Tongue (tissue), 1 donor: ENCODE measurements at regions not wholly inside any gene's neighbourhood (a gene's known extent, or its start where the extent isn't known, plus 50 kb on each side); places are given as distances from the start of the nearest gene placed in this dataset.
A peak's percentile ranks its signal among the peaks of the same experiment; 100 is the strongest.
"Not testable (repeated sequence)": the region's sequence is repeated elsewhere in the genome, so short reads cannot be mapped to it uniquely, and the experiment has no call there.

Experiments used
- DNase-seq: peaks from one replicate; pipeline ENCODE4 v3.0.0-alpha.2; 2015

DNA sequence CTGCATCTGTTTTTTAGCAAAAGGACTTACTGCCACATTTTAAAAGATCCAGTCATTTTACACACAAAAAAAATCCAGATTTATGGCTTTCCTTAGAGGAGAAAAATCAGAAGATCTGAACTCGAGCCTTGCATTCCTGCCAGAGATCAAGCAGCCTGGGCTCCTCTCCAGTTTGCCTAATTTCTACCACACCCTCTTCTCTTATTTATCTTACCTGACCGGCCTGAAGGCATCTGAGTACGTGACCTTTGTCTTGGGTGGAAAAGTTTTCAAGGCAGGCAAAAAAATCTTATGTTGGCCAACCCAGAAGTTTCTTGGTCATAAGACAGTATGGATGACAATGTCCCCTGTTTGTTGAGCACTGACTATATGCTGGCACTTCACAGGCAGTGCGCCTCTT lies 60.3 kb downstream of the CHRD start:
- no peak for DNase-seq

- DNase-seq = no peak
Observed at GRCh38 chr3:184441202-184441900, 61.5 kb downstream of the CHRD start.

- DNase-seq = no peak
Observed at GRCh38 chr3:184443364-184443763, 63.5 kb downstream of the CHRD start.

GRCh38 chr3:184443831-184444230 lies 64.0 kb downstream of the CHRD start:
- DNase-seq = no peak

GRCh38 chr3:184448321-184449160 lies 68.7 kb downstream of the CHRD start:
- DNase-seq = no peak

GRCh38 chr3:184449161-184449515 lies 69.3 kb downstream of the CHRD start:
- DNase-seq = no peak

DNA sequence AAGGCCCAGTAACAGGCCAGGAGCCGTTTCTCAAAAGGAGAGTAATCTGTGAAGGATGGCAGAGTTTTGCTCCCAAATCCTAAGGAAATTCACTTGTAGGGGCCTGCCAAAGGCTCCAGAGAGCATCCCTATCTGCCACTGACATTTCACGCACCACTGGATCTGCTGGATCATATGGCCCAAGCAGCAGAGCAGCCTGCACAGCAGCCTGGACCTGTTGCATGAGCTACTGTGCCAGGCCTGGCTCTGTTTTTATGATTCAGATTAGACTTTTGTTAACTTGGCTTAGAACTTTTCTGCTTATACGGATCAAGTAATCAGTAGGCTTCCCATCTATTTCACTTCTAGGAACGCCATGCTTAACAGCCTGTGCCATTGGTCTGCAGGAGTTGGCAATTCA lies 70.7 kb downstream of the CHRD start:
- DNase-seq = no peak

- DNase-seq = no peak
Observed at GRCh38 chr3:184453296-184453695, 73.4 kb downstream of the CHRD start.

DNA sequence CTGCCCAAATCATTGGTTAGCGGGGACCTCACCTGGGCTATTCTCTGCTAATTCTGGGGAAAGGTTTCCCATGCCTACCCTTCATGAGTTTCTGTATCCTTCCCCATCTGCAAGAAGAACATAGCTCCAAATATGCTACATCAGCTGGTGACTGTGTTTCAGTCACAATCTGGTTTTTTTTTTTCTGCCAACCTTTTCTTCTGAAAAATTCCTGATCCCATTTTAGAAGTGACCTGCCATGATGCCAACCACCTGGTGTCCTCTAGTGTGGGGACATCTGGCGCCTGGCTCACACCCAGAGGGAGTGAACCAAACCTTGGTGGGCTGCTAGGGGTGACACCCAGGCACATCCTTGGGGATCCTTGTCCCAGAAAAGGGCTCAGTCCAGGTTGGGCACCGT lies 76.1 kb downstream of the CHRD start:
- no peak for DNase-seq

DNA sequence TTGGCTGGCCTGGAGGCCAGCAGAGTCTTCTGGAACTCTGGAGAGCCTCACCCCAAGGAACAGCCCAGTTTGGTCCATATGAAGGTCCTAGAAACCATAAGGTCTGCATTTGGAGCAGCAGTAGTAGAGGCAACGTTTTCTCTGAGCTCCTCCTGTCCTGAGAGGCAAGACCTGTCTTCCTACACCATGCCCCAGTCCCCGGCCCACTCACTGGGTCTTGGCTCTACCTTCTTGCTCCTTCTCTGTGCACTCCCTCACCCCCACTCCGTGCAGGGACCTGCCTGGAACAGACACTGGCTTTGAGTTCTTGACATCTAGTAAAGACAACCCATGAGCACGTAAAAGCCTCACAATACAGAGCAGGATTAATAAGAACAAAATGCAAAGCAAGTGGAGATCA lies 76.6 kb downstream of the CHRD start:
- DNase-seq = no peak

- no peak for DNase-seq
Observed at GRCh38 chr3:184457329-184457728, 77.5 kb downstream of the CHRD start.

GRCh38 chr3:184457784-184458377 lies 78.0 kb downstream of the CHRD start:
- DNase-seq = not testable (repeated sequence)

DNA sequence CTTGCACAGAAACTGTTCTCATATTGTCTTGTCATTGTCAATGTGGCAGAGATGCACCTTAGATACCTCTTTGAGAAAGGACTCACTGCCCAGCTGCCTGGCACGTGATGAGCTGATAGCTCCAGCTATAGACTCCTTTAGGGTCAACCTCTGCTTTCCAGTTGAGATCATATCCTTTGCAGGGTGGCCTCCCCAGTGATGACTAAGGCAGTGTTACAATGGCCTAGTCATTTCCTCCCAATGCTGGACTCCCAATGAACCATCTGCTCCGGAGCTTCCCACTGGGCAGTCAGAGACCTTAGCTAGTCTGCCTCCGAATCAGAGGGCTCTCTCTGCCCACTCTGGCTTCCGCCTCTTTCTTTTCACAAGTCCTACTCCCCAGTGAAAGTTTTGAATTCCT lies 79.5 kb downstream of the CHRD start:
- DNase-seq = no peak

DNA sequence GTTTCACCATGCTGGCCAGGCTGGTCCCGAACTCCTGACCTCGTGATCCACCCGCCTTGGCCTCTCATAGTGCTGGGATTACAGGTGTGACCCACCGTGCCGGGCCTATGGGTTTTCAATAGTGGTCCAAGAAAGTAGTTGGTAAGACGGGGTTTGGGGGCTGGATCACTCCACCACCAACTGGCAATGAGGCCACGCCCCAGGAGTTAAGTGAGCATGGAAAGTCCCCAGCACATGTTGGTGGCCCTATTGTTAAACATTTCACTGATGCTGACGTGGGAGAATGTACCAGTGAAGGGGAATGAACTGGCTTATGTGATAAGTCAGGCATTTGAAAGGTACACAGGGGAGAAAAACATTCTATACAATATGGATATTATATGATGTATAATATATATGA lies 80.4 kb downstream of the CHRD start:
- DNase-seq = no peak

DNA sequence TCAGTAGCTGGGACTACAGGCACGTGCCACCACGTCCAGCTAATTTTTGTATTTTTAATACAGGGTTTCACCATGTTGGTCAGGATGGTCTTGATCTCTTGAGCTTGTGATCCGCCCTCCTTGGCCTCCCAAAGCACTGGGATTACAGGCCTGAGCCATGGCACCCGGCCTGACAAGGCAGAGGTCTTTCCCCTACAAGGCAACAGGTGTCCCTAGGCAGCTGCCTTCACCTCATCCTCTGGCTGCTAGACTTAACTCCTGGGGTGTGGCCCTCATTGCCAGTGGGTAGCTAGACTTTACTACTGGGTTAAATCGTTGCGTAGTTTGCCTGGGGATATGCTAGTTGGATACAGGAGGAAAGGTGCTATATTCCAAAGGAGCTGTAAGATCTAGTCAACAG lies 81.4 kb downstream of the CHRD start:
- DNase-seq = no peak

GRCh38 chr3:184465883-184466412 lies 86.1 kb downstream of the CHRD start:
- DNase-seq = peak; percentile 33

DNA sequence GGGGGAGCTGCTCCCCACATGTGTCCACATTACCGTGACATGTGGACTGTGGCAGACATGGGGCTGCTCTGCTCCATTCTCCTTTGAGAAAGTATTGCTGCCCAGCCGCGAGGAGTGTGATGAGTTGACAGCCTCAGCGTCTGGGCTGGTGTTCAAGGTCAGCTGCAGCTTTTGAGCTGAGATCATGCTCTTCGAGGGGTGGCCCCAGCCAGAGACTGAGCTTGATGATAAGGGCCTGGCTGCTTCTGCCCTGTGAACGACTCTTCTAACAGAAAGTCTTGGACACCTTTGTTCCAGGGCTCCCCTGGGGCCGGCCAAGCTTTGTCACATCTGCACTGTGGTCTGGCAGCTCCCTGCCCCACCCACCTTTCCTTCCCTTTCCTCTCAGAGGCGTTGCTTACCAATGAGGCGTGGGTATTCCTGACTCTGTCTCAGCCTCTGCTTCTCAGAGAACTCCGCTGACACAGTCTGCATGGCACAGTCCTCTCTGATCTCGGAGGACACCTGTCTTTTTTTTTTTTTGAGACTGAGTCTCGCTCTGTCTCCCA lies 86.6 kb downstream of the CHRD start:
- peak; percentile 24 for DNase-seq

DNA sequence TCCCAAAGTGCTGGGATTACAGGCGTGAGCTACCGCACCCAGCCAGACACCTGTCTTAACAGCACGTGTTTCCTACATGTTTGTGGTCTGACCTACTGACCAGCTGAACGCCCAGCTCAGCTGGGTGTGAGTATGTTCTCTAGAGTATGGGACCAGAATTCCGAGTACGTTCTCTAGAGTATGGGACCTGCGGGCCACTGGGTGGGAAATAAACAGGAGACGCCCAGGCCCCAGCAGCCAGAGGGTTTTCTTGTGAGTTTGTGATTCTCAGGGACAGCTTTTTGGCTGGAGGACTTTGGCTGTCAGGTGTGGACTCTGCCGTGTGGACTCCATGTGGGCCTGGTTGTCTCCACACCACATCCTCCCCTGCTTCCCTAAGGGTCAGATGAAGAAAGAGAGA lies 87.3 kb downstream of the CHRD start:
- DNase-seq = no peak

DNA sequence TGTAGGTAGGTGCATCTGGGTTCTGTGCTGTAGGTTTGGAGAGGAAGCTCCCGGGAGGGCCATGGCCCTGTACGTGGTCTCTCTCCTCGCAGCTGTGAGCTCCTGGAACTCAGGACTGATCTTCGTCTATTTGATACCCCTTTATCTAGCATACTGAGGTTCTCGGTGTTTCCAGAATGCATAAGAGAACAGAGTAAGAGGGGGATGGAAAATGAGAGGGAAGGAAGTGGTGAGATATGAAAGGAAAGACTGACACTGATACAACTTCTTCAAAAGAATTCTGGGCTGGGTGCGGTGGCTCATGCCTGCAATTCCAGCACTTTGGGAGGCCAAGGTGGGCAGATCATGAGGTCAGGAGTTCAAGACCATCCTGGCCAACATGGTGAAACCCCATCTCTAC lies 90.7 kb downstream of the CHRD start:
- no peak for DNase-seq

DNA sequence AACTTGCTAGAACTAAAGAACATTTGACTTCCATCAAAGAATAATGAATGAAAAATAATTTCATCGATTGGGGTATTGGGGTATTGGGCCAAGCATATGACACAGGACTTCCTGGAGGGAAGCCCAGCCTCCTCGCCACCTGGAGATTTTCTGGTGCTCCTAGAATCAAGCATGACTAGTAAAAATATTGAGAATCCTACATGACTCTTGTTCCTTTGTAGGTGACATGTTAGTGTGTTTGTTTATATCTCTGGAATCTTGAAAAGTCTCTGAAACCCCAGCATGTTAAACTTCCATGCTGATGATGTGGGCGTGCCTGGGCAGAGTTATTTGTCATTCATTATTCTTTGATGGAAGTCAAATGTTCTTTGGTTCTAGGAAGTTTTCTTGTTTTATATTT lies 90.1 kb upstream of the EPHB3 start:
- DNase-seq = no peak

GRCh38 chr3:184472723-184473428 lies 88.7 kb upstream of the EPHB3 start:
- peak; percentile 39 for DNase-seq

DNA sequence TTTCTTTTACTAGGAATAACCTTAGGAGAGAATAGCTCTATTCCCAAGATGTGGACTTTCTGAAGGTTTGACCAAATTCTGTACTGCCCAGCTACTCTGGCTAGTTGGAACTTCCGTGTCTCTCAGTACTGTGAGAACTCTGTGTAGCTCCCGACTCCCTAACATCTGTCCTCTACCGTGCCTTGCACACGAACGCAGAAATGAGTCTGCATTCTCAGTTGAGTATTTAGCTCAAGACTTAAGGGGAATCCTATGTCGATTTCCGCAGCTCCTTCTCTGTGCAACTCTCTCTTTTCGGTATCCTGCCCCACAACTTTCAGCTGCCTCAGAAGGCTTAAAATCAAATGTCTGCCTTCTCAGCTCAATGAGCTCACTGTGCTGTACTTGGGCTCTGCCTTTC lies 86.7 kb upstream of the EPHB3 start:
- DNase-seq = no peak
